Esophagus squamous epithelium (tissue), 4 donors: ENCODE measurements at regions not wholly inside any gene's neighbourhood (a gene's known extent, or its start where the extent isn't known, plus 50 kb on each side); places are given as distances from the start of the nearest gene placed in this dataset.

ENCODE experiments used
- POLR2A ChIP-seq, 4 donors: fragments of 450-650 bp; IDR thresholded peaks; one replicate each; pipeline ENCODE4 v1.6.1; 2017; ENCODE audit warnings: antibody characterized with exemption in 4 of 4, mild to moderate bottlenecking in 4 of 4, moderate library complexity in 3 of 4
- TF ChIP-seq, protein P1 (sequence below), 6 experiments: fragments of 450-650 bp in 4 of 6; fragments of 200-600 bp in 2 of 6; sonication (generic) in 2 of 6; IDR thresholded peaks; one replicate each; pipeline ENCODE4 v1.5.1; 2016 to 2019; ENCODE audit warnings: antibody characterized with exemption in 6 of 6, mild to moderate bottlenecking in 4 of 6, moderate library complexity in 4 of 6

DNA sequence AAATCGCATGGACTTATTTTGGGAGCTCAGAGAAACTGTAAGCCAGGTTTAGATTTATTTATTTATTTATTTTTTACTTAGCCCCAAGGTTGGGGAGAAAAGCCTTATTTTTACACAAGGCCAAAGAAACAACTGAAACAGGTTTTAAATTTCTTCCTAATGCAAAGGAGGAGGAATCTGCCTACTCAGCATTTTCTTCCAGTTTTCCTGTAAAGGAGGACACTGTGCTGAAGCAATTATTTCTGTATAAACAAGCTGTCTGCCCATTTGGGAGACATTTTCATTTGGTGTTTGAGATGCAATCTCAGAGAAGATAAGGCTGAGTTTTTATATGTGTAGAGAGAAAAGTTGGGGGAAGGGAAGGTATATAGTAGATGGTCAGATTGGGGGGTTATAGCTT is 125.0 kb downstream of the ETAA1 start:
- TF ChIP-seq, protein P1, sequence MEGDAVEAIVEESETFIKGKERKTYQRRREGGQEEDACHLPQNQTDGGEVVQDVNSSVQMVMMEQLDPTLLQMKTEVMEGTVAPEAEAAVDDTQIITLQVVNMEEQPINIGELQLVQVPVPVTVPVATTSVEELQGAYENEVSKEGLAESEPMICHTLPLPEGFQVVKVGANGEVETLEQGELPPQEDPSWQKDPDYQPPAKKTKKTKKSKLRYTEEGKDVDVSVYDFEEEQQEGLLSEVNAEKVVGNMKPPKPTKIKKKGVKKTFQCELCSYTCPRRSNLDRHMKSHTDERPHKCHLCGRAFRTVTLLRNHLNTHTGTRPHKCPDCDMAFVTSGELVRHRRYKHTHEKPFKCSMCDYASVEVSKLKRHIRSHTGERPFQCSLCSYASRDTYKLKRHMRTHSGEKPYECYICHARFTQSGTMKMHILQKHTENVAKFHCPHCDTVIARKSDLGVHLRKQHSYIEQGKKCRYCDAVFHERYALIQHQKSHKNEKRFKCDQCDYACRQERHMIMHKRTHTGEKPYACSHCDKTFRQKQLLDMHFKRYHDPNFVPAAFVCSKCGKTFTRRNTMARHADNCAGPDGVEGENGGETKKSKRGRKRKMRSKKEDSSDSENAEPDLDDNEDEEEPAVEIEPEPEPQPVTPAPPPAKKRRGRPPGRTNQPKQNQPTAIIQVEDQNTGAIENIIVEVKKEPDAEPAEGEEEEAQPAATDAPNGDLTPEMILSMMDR (IDR thresholded peaks at IDR 0.05): no peak
- TF ChIP-seq POLR2A (IDR thresholded peaks at IDR 0.05): no peak
